DND-41 (cell line): ENCODE measurements at regions not wholly inside any gene's neighbourhood (a gene's known extent, or its start where the extent isn't known, plus 50 kb on each side); places are given as distances from the start of the nearest gene placed in this dataset.

Experiments
- CTCF ChIP-seq: IDR thresholded peaks from 2 replicates; pipeline ENCODE4 v1.5.1; 2012; ENCODE audit warnings: borderline replicate concordance, low read length, moderate library complexity, mild to moderate bottlenecking; ENCODE audit not compliant: poor library complexity, severe bottlenecking; ENCODE audit errors: extremely low read depth
- EZH2 ChIP-seq: IDR thresholded peaks from 3 replicates; pipeline ENCODE4 v1.6.1; 2012; ENCODE audit warnings: borderline replicate concordance, low read depth, mild to moderate bottlenecking, moderate library complexity, low read length, inconsistent platforms; ENCODE audit not compliant: severe bottlenecking

- TF ChIP-seq CTCF (no peak), EZH2 (no peak)
Measured at GRCh38 chr12:93108985-93109384, 179.9 kb upstream of the EEA1 start.
